ENCODE measurements at regions not wholly inside any gene's neighbourhood (a gene's known extent, or its start where the extent isn't known, plus 50 kb on each side); places are given as distances from the start of the nearest gene placed in this dataset.

GRCh38 chr4:111441687-111442086 lies 703.6 kb upstream of the FAM241A start:
- TF ChIP-seq POLR2A (IDR thresholded peaks at IDR 0.05), result no peak
- TF ChIP-seq CTCF (IDR thresholded peaks at IDR 0.05), result no peak
